Spleen (tissue), 11 donors: ENCODE measurements at regions not wholly inside any gene's neighbourhood (a gene's known extent, or its start where the extent isn't known, plus 50 kb on each side); places are given as distances from the start of the nearest gene placed in this dataset.

Source experiments
- DNase-seq: peaks from one replicate; pipeline ENCODE4 v3.0.0-alpha.2; 2020
- H3K27ac ChIP-seq, 8 donors: fragments of 200-600 bp; sonication (generic) in 7 of 8; 1 replicate in 4 of 8; 2 replicates in 4 of 8; pipeline versions ENCODE4 v1.5.0 to v1.8.0; 2016 to 2021; ENCODE audit warnings: inconsistent platforms in 4 of 8, mild to moderate bottlenecking in 4 of 8, moderate library complexity in 1 of 8
- H3K27me3 ChIP-seq, 7 donors: fragments of 200-600 bp; sonication (generic) in 6 of 7; replicated peaks in 1 of 7; 1 replicate in 4 of 7; 2 replicates in 3 of 7; pipeline versions ENCODE4 v1.5.0 to v1.8.0; 2016 to 2021; ENCODE audit warnings: inconsistent platforms in 3 of 7, mild to moderate bottlenecking in 1 of 7
- H3K36me3 ChIP-seq, 6 donors: fragments of 200-600 bp; sonication (generic) in 5 of 6; 1 replicate in 4 of 6; 2 replicates in 2 of 6; pipeline versions ENCODE4 v1.5.0 to v1.8.0; 2016 to 2021; ENCODE audit warnings: inconsistent platforms in 2 of 6
- H3K4me1 ChIP-seq, 6 donors: fragments of 200-600 bp; sonication (generic) in 5 of 6; 1 replicate in 3 of 6; 2 replicates in 3 of 6; pipeline versions ENCODE4 v1.5.0 to v1.8.0; 2016 to 2021; ENCODE audit warnings: inconsistent platforms in 3 of 6
- H3K4me3 ChIP-seq, 8 donors: fragments of 200-600 bp; sonication (generic) in 7 of 8; 1 replicate in 4 of 8; 2 replicates in 4 of 8; pipeline versions ENCODE4 v1.5.0 to v1.8.0; 2016 to 2021; ENCODE audit warnings: inconsistent platforms in 4 of 8, mild to moderate bottlenecking in 4 of 8, moderate library complexity in 2 of 8
- H3K9me3 ChIP-seq, 8 donors: fragments of 200-600 bp; sonication (generic) in 7 of 8; 1 replicate in 4 of 8; 2 replicates in 4 of 8; pipeline versions ENCODE4 v1.5.0 to v1.8.0; 2016 to 2021; ENCODE audit warnings: inconsistent platforms in 4 of 8
- POLR2A ChIP-seq, 3 donors: fragments of 450-650 bp; IDR thresholded peaks; one replicate each; pipeline ENCODE4 v1.5.1; 2017; ENCODE audit warnings: antibody characterized with exemption in 3 of 3, mild to moderate bottlenecking in 1 of 3
- POLR2AphosphoS5 ChIP-seq, 3 donors: sonication (generic); formaldehyde crosslinking; IDR thresholded peaks; one replicate each; pipeline ENCODE4 v1.5.1; 2017; ENCODE audit warnings: antibody characterized with exemption in 3 of 3
- WGBS, 5 donors: extraction: QIAGEN DNeasy Blood & Tissue Kit in 3 of 5; methylation state at CpG; one replicate each; pipeline versions ENCODE4 v1.1.5 to v1.1.7; 2013 to 2018; 5-methylcytosine and 5-hydroxymethylcytosine counted together
- intact Hi-C: fragments of 100-400 bp; cut with DNase I; formaldehyde crosslinking; loops from one replicate; pipeline ENCODE4 v1.15.0; 2023; ENCODE audit warnings: low total_unique reads
- TF ChIP-seq, protein P1 (sequence below), 11 experiments: fragments of 200-600 bp in 7 of 11; fragments of 450-650 bp in 4 of 11; sonication (generic) in 4 of 11; IDR thresholded peaks in 8 of 11; conservative IDR thresholded peaks in 3 of 11; 1 replicate in 7 of 11; 2 replicates in 4 of 11; pipeline versions ENCODE4 v1.4.0 to v1.8.0; 2016 to 2021; ENCODE audit warnings: antibody characterized with exemption in 11 of 11, inconsistent platforms in 4 of 11, mild to moderate bottlenecking in 1 of 11
- donor health status: healthy with polysubstance abuse.
- donor health status: DM: no; HTN: no; CAD: no; lungs with moderate emphysema.
- donor health status: DM: no; HTN: no; CAD: no.
- donor health status: Bipolar disorder and iron deficiency.
- donor health status: healthy.
- donor health status: DM: no; HTN: no; CAD: no.
- donor health status: DM: yes; HTN: yes; CAD: no.

GRCh38 chr10:78262860-78263259, 229.2 kb downstream of the RPS24 start:
- peak; percentile 58 for DNase-seq
- Histone ChIP-seq H3K4me3 (no peak overlapping the region), H3K27me3 (no peaks in the 10 kb centered on the region), H3K27ac (no peak overlapping the region), H3K9me3 (peaks cover 0 to under 1% (median 0%) of the 10 kb centered on the region in 8 donors), H3K36me3 (no peaks in the 10 kb centered on the region), H3K4me1 (peaks cover 0 to 12% (median 0%) of the 10 kb centered on the region in 6 donors)
- TF ChIP-seq POLR2AphosphoS5 (IDR thresholded peaks at IDR 0.05) (no peak), POLR2A (IDR thresholded peaks at IDR 0.05) (no peak)
- TF ChIP-seq, protein P1, sequence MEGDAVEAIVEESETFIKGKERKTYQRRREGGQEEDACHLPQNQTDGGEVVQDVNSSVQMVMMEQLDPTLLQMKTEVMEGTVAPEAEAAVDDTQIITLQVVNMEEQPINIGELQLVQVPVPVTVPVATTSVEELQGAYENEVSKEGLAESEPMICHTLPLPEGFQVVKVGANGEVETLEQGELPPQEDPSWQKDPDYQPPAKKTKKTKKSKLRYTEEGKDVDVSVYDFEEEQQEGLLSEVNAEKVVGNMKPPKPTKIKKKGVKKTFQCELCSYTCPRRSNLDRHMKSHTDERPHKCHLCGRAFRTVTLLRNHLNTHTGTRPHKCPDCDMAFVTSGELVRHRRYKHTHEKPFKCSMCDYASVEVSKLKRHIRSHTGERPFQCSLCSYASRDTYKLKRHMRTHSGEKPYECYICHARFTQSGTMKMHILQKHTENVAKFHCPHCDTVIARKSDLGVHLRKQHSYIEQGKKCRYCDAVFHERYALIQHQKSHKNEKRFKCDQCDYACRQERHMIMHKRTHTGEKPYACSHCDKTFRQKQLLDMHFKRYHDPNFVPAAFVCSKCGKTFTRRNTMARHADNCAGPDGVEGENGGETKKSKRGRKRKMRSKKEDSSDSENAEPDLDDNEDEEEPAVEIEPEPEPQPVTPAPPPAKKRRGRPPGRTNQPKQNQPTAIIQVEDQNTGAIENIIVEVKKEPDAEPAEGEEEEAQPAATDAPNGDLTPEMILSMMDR (IDR thresholded peaks at IDR 0.05 in 8 of 11, conservative IDR thresholded peaks at IDR 0.05 in 3 of 11), result no peak
- WGBS, 5 donors, result 86 to 94% (median 90%) methylated on average over 8 of the region's 8 CpGs
- intact Hi-C loops, result no loop called here

DNA sequence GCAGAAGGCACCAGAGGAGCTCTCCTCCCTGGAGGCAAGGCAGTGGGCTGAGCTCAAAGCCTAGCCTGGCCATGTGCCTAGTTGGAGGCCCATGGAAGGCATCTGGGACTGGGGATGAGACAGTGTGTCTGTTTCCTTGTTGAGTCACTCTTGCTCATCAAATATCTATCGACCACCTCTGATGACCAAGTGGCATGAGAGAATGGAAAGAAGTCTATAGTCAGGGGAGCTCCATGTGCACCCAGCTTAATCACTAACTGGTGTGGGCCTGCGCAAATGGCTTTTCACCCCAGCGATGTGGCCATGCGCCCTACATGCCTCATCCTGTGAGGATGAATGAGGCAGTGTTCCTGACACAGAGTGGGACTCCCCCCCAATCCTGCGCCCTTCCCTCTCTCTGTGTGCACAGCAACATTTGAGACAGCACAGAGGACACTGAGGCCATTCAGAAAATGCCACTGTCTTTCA, 229.9 kb downstream of the RPS24 start:
- peak; percentile 49 for DNase-seq
- intact Hi-C loops, result no loop called here
- TF ChIP-seq POLR2AphosphoS5 (IDR thresholded peaks at IDR 0.05), result no peak
- TF ChIP-seq, protein P1 (IDR thresholded peaks at IDR 0.05 in 8 of 11, conservative IDR thresholded peaks at IDR 0.05 in 3 of 11), result no peak
- TF ChIP-seq POLR2A (IDR thresholded peaks at IDR 0.05), result no peak
- Histone ChIP-seq H3K27ac (no peak overlapping the region), H3K4me1 (peaks cover 0 to 12% (median 0%) of the 10 kb centered on the region in 6 donors), H3K4me3 (no peak overlapping the region), H3K36me3 (no peaks in the 10 kb centered on the region), H3K27me3 (no peaks in the 10 kb centered on the region), H3K9me3 (peaks cover 0 to 4% (median 0%) of the 10 kb centered on the region in 8 donors)
- 91 to 98% (median 94%) methylated on average over 5 of the region's 5 CpGs for WGBS, 5 donors

- DNase-seq, result peak; percentile 6
- Histone ChIP-seq H3K27me3 (no peaks in the 10 kb centered on the region), H3K27ac (no peak overlapping the region), H3K36me3 (no peaks in the 10 kb centered on the region), H3K9me3 (peaks cover 0 to 4% (median 0%) of the 10 kb centered on the region in 8 donors), H3K4me1 (peaks cover 0 to 9% (median 0%) of the 10 kb centered on the region in 6 donors), H3K4me3 (no peak overlapping the region)
- WGBS, 5 donors, result 89 to 96% (median 91%) methylated on average over 3 of the region's 3 CpGs
- intact Hi-C loops, result no loop called here
- TF ChIP-seq POLR2A (IDR thresholded peaks at IDR 0.05), result no peak
- TF ChIP-seq, protein P1 (IDR thresholded peaks at IDR 0.05 in 8 of 11, conservative IDR thresholded peaks at IDR 0.05 in 3 of 11), result no peak
- TF ChIP-seq POLR2AphosphoS5 (IDR thresholded peaks at IDR 0.05), result no peak
Measured at GRCh38 chr10:78264361-78264760, 230.7 kb downstream of the RPS24 start.

DNA sequence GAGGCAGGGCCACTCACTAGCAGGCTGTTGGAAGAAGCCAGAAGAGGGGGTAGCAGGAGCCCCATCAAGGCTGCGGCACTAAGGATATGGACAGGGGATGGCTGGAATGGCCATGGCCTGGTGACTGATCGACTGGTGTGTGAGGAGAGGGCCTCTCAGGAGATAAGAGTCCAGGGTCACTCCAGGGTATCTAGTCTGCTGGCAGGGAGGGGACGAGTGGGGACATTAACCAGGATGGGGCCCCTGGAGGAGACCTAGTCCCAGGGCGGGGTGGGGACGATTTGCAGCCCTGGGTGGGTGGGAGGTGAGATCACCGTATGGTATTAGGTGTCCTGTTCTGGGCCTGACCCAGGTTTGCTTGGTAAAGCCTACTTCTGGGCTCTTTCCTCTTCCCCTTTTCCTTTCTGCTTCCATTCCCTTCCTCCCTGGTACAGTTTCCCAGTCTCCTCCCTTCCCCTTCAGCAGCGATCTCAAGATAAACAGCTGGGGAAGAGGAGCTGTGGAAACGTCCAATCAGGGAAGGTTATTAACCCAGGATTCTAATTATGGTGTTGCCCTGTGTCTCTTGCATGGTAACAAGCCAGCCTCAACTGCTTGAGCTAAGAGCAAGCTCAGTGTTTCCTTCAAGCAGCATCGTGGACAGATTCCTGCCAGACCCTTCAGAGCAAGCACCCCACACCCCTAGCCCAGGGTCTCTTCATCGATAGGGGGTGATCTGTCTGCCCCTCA, 233.2 kb downstream of the RPS24 start:
- intact Hi-C loops, result no loop called here
- Histone ChIP-seq H3K9me3 (peaks cover 0 to 4% (median 0%) of the 10 kb centered on the region in 8 donors), H3K27ac (no peak overlapping the region), H3K36me3 (no peaks in the 10 kb centered on the region), H3K27me3 (no peaks in the 10 kb centered on the region), H3K4me3 (no peak overlapping the region), H3K4me1 (peaks cover 0 to 3% (median 0%) of the 10 kb centered on the region in 6 donors)
- TF ChIP-seq POLR2AphosphoS5 (IDR thresholded peaks at IDR 0.05) (no peak), POLR2A (IDR thresholded peaks at IDR 0.05) (no peak)
- TF ChIP-seq, protein P1 (IDR thresholded peaks at IDR 0.05 in 8 of 11, conservative IDR thresholded peaks at IDR 0.05 in 3 of 11), result no peak
- WGBS, 5 donors, result 58 to 71% (median 64%) methylated on average over 10 of the region's 10 CpGs
- DNase-seq, result peak; percentile 63
